K562 (cell line): ENCODE measurements at regions not wholly inside any gene's neighbourhood (a gene's known extent, or its start where the extent isn't known, plus 50 kb on each side); places are given as distances from the start of the nearest gene placed in this dataset.

Source experiments
- ATAC-seq: fragments of 200-7000 bp; cut with Tn5 transposase; 3 replicates; pipeline ENCODE4 v1.9.1; 2020; ENCODE audit warnings: moderate library complexity
- BruUV-seq: library from RNA; stranded (reverse); fragments of 400-500 nt; replicated peaks from 2 replicates; lab custom pipeline; 2021; lab: Mats Ljungman, UMichigan
- CTCF ChIA-PET: fragments of 300-600 bp; formaldehyde crosslinking; extraction: SDS; loops from one replicate; lab custom pipeline; 2021; ENCODE audit warnings: low intra/inter-chr PET ratio; lab: Yijun Ruan, JAX
- POLR2A ChIA-PET: fragments of 300-600, 350-650 bp; sonication (Branson Sonifier 250); formaldehyde crosslinking; extraction: SDS; loops from one replicate; lab custom pipeline; 2021; ENCODE audit warnings: antibody characterized with exemption, inconsistent platforms; lab: Yijun Ruan, JAX
- DNase-seq, 4 experiments: peaks; one replicate each; pipeline versions ENCODE4 v3.0.0 to v3.0.0-alpha.2; 2011 to 2018; ENCODE audit warnings: low spot score in 3 of 4, mixed read lengths in 3 of 4; ENCODE audit errors: extremely low read depth in 1 of 4
- FAIRE-seq: peaks from 2 replicates; lab custom pipeline; 2011; peaks lifted over from hg19 to GRCh38; lab: Jason Lieb, UNC
- H2AFZ ChIP-seq: 2 replicates; pipeline ENCODE4 v1.6.0; 2011; ENCODE audit warnings: low read depth, low read length, control low read depth, inconsistent platforms
- H3K27ac ChIP-seq: fragments of 200-600 bp; 3 replicates; pipeline ENCODE4 v1.8.0; 2011; ENCODE audit warnings: low read depth, mild to moderate bottlenecking, control low read depth, inconsistent platforms, low read length, moderate library complexity, mixed read lengths; ENCODE audit errors: extremely low read depth
- H3K27me3 ChIP-seq, 2 experiments: fragments of 300-600 bp in 1 of 2; 2 replicates in 1 of 2; 3 replicates in 1 of 2; pipeline versions ENCODE4 v1.6.0 to v1.8.0; 2011; ENCODE audit warnings: inconsistent platforms in 2 of 2, low read length in 2 of 2, mild to moderate bottlenecking in 1 of 2, mixed read lengths in 1 of 2, moderate library complexity in 1 of 2; ENCODE audit not compliant: control insufficient read depth in 2 of 2, insufficient read depth in 2 of 2
- H3K36me3 ChIP-seq: fragments of 300-600 bp; 3 replicates; pipeline ENCODE4 v1.8.0; 2011; ENCODE audit warnings: mild to moderate bottlenecking, low read length, inconsistent platforms; ENCODE audit not compliant: control insufficient read depth, insufficient read depth
- H3K4me1 ChIP-seq, 2 experiments: fragments of 200-600 bp in 1 of 2; replicated peaks in 1 of 2; 2 replicates in 1 of 2; 3 replicates in 1 of 2; pipeline versions ENCODE4 v1.5.1 to v1.8.0; 2011; ENCODE audit warnings: inconsistent platforms in 2 of 2, low read length in 2 of 2, mild to moderate bottlenecking in 1 of 2, mixed read lengths in 1 of 2, moderate library complexity in 1 of 2; ENCODE audit not compliant: control insufficient read depth in 2 of 2, insufficient read depth in 2 of 2
- H3K4me2 ChIP-seq: 2 replicates; pipeline ENCODE4 v1.6.1; 2011; ENCODE audit warnings: low read length, control low read depth, inconsistent platforms, mixed read lengths; ENCODE audit not compliant: insufficient read depth
- H3K4me3 ChIP-seq: fragments of 200-600 bp; sonication (generic), shearing (Covaris generic); 2 replicates; pipeline ENCODE4 v1.5.1; 2016; ENCODE audit warnings: control low read depth, inconsistent platforms
- H3K79me2 ChIP-seq: fragments of 200-600 bp; 3 replicates; pipeline ENCODE4 v1.8.0; 2011; ENCODE audit warnings: low read length, inconsistent platforms; ENCODE audit not compliant: control insufficient read depth, insufficient read depth
- H3K9ac ChIP-seq, 2 experiments: 2 replicates each; pipeline versions ENCODE4 v1.6.0 to v1.6.1; 2011; ENCODE audit warnings: low read depth in 2 of 2, low read length in 2 of 2, control low read depth in 1 of 2, inconsistent platforms in 1 of 2, mild to moderate bottlenecking in 1 of 2, mixed read lengths in 1 of 2; ENCODE audit not compliant: insufficient read depth in 1 of 2
- H3K9me1 ChIP-seq: one replicate; pipeline ENCODE4 v1.6.0; 2011; ENCODE audit warnings: inconsistent platforms, mild to moderate bottlenecking, low read length, moderate library complexity; ENCODE audit not compliant: control insufficient read depth, insufficient read depth
- H3K9me3 ChIP-seq: replicated peaks from 2 replicates; pipeline ENCODE4 v1.5.1; 2011; ENCODE audit warnings: low read depth, low read length, inconsistent platforms; ENCODE audit not compliant: control insufficient read depth, insufficient read depth
- H4K20me1 ChIP-seq: replicated peaks from 2 replicates; pipeline ENCODE4 v1.6.1; 2011; ENCODE audit warnings: low read length, inconsistent platforms, mixed read lengths; ENCODE audit not compliant: control insufficient read depth, insufficient read depth
- ARID1B ChIP-seq: fragments of 450-650 bp; IDR thresholded peaks from 2 replicates; pipeline ENCODE4 v1.6.1; 2016; ENCODE audit warnings: antibody characterized with exemption, mild to moderate bottlenecking, inconsistent platforms
- CHCHD3 ChIP-seq: fragments of 250-450 bp; sonication (Bioruptor Pico); IDR thresholded peaks from 2 replicates; pipeline ENCODE4 v2.1.2; 2022; ENCODE audit warnings: mild to moderate bottlenecking
- EWSR1 ChIP-seq: fragments of 450-650 bp; IDR thresholded peaks from 2 replicates; pipeline ENCODE4 v1.6.1; 2018; ENCODE audit warnings: borderline replicate concordance, mild to moderate bottlenecking, low read depth, moderate library complexity; ENCODE audit not compliant: partially characterized antibody
- HNRNPL ChIP-seq: fragments of 200-400 bp; formaldehyde crosslinking; IDR thresholded peaks from 2 replicates; pipeline ENCODE4 v1.6.1; 2017; ENCODE audit warnings: low read depth, mild to moderate bottlenecking, low read length
- MTA3 ChIP-seq: fragments of 450-650 bp; formaldehyde crosslinking; IDR thresholded peaks from 2 replicates; pipeline ENCODE4 v1.6.1; 2017; ENCODE audit warnings: mild to moderate bottlenecking, borderline replicate concordance
- MXI1 ChIP-seq: IDR thresholded peaks from 2 replicates; pipeline ENCODE4 v1.6.1; 2011; ENCODE audit warnings: low read depth, mild to moderate bottlenecking, improper control_type of control experiment, low read length
- PHB ChIP-seq: fragments of 250-450 bp; sonication (Bioruptor Pico); IDR thresholded peaks from 2 replicates; pipeline ENCODE4 v1.5.0; 2021
- PHF21A ChIP-seq: fragments of 450-650 bp; IDR thresholded peaks from 2 replicates; pipeline ENCODE4 v1.6.1; 2017; ENCODE audit warnings: low read depth, borderline replicate concordance
- RBM25 ChIP-seq: fragments of 200-400 bp; formaldehyde crosslinking; IDR thresholded peaks from 2 replicates; pipeline ENCODE4 v1.6.1; 2018; ENCODE audit warnings: low read length, low read depth, moderate library complexity; ENCODE audit not compliant: severe bottlenecking
- RFX1 ChIP-seq: fragments of 450-650 bp; IDR thresholded peaks from 2 replicates; pipeline ENCODE4 v1.6.1; 2016; ENCODE audit warnings: mild to moderate bottlenecking, moderate library complexity
- SAFB ChIP-seq: fragments of 200-400 bp; formaldehyde crosslinking; IDR thresholded peaks from 2 replicates; pipeline ENCODE4 v1.6.1; 2017; ENCODE audit warnings: low read depth, low read length, borderline replicate concordance
- SMAD2 ChIP-seq: fragments of 150-350 bp; IDR thresholded peaks from 2 replicates; pipeline ENCODE4 v1.6.1; 2014; ENCODE audit warnings: low read depth, mild to moderate bottlenecking, low read length
- WGBS: fragments of 100-300 bp; shearing (Covaris generic); methylation state at CpG from one replicate; pipeline ENCODE4 v1.1.6; 2016; ENCODE audit warnings: low coverage, mixed read lengths; ENCODE audit not compliant: insufficient coverage; ENCODE audit errors: missing lambda C conversion rate; 5-methylcytosine and 5-hydroxymethylcytosine counted together
- in situ Hi-C: fragments of 300-500 bp; cut with MboI; formaldehyde crosslinking; loops from 4 replicates; pipeline ENCODE4 v1.15.0; 2018; ENCODE audit warnings: inconsistent platforms, mixed read lengths
- intact Hi-C: fragments of 100-400 bp; cut with micrococcal nuclease; formaldehyde crosslinking; loops from 2 replicates; pipeline ENCODE4 v1.14.2; 2022
- TF ChIP-seq, protein P1 (sequence below): fragments of 250-450 bp; sonication (Bioruptor Pico); IDR thresholded peaks from 2 replicates; pipeline ENCODE4 v1.5.0; 2021
- TF ChIP-seq, protein P2 (sequence below): fragments of 250-450 bp; sonication (Bioruptor Pico); IDR thresholded peaks from 2 replicates; pipeline ENCODE4 v1.8.0; 2021; ENCODE audit warnings: moderate library complexity, mild to moderate bottlenecking, inconsistent platforms
- TF ChIP-seq, protein P3 (sequence below): IDR thresholded peaks from 2 replicates; pipeline ENCODE4 v1.6.1; 2014; ENCODE audit warnings: antibody characterized with exemption

DNA sequence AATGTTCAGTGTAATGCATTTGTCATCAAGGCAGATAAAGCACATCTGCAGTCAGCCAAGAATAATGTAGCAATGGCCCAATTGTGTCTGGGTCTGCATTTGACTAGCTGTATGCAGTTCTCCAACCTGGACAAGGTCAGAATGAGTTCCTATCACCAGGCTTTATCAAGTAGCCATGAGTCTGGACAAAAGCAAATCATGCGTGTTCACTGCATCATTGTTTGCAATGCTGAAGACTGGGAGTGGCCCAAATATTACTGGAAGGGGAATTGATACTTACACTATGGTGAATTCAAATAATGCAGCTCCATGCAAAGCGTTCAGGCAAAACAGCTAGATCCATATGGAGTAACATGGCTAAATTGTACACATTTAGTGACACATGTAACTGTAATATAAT, 250.9 kb downstream of the TOX3 start:
- intact Hi-C loops (no loop called here), in situ Hi-C loops (no loop called here)
- H3K9me3 ChIP-seq = no peaks in the 10 kb centered on the region
- H3K36me3 ChIP-seq = no peaks in the 10 kb centered on the region
- H3K27me3 ChIP-seq = no peaks in the 10 kb centered on the region
- no peak overlapping the region for H3K9ac ChIP-seq
- no TSS peak for BruUV-seq
- 3% methylated on average over 2 of the region's 2 CpGs for WGBS
- H4K20me1 ChIP-seq = no peaks in the 10 kb centered on the region
- FAIRE-seq (no peak), DNase-seq (no peak), ATAC-seq (no peak)
- ChIA-PET CTCF (no interaction called here), POLR2A (no interaction called here)
- no peaks in the 10 kb centered on the region for H3K79me2 ChIP-seq
- no peak for TF ChIP-seq RBM25
- no peak for TF ChIP-seq PHF21A
- TF ChIP-seq EWSR1 = no peak
- TF ChIP-seq, protein P1, sequence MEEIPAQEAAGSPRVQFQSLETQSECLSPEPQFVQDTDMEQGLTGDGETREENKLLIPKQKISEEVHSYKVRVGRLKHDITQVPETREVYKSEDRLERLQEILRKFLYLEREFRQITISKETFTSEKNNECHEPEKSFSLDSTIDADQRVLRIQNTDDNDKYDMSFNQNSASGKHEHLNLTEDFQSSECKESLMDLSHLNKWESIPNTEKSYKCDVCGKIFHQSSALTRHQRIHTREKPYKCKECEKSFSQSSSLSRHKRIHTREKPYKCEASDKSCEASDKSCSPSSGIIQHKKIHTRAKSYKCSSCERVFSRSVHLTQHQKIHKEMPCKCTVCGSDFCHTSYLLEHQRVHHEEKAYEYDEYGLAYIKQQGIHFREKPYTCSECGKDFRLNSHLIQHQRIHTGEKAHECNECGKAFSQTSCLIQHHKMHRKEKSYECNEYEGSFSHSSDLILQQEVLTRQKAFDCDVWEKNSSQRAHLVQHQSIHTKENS (CRISPR knock-in tag) = no peak
- TF ChIP-seq SMAD2 = no peak
- no peak for TF ChIP-seq HNRNPL
- no peak for TF ChIP-seq PHB
- TF ChIP-seq, protein P2, sequence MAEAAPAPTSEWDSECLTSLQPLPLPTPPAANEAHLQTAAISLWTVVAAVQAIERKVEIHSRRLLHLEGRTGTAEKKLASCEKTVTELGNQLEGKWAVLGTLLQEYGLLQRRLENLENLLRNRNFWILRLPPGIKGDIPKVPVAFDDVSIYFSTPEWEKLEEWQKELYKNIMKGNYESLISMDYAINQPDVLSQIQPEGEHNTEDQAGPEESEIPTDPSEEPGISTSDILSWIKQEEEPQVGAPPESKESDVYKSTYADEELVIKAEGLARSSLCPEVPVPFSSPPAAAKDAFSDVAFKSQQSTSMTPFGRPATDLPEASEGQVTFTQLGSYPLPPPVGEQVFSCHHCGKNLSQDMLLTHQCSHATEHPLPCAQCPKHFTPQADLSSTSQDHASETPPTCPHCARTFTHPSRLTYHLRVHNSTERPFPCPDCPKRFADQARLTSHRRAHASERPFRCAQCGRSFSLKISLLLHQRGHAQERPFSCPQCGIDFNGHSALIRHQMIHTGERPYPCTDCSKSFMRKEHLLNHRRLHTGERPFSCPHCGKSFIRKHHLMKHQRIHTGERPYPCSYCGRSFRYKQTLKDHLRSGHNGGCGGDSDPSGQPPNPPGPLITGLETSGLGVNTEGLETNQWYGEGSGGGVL (CRISPR knock-in tag) = no peak
- TF ChIP-seq CHCHD3 (CRISPR knock-in tag) = no peak
- TF ChIP-seq RFX1 = no peak
- TF ChIP-seq ARID1B = no peak
- no peak for TF ChIP-seq MTA3
- TF ChIP-seq SAFB = no peak
- TF ChIP-seq MXI1 = no peak
- TF ChIP-seq, protein P3, sequence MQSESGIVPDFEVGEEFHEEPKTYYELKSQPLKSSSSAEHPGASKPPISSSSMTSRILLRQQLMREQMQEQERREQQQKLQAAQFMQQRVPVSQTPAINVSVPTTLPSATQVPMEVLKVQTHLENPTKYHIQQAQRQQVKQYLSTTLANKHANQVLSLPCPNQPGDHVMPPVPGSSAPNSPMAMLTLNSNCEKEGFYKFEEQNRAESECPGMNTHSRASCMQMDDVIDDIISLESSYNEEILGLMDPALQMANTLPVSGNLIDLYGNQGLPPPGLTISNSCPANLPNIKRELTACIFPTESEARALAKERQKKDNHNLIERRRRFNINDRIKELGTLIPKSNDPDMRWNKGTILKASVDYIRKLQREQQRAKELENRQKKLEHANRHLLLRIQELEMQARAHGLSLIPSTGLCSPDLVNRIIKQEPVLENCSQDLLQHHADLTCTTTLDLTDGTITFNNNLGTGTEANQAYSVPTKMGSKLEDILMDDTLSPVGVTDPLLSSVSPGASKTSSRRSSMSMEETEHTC = no peak
- no peak overlapping the region for H3K4me3 ChIP-seq
- H3K9me1 ChIP-seq = no peaks in the 10 kb centered on the region
- no peaks in the 10 kb centered on the region for H3K4me1 ChIP-seq
- H2AFZ ChIP-seq = no peak overlapping the region
- no peak overlapping the region for H3K27ac ChIP-seq
- no peak overlapping the region for H3K4me2 ChIP-seq
